HL-60 (cell line): ENCODE measurements at regions not wholly inside any gene's neighbourhood (a gene's known extent, or its start where the extent isn't known, plus 50 kb on each side); places are given as distances from the start of the nearest gene placed in this dataset.

Experiments used
- GABPA ChIP-seq: IDR thresholded peaks from 2 replicates; pipeline ENCODE4 v1.6.1; 2012; ENCODE audit warnings: low read depth
- POLR2AphosphoS5 ChIP-seq: IDR thresholded peaks from 2 replicates; pipeline ENCODE4 v1.6.1; 2012; ENCODE audit warnings: low read depth
- SPI1 ChIP-seq: IDR thresholded peaks from 2 replicates; pipeline ENCODE4 v1.6.1; 2012; ENCODE audit warnings: low read depth, mild to moderate bottlenecking, borderline replicate concordance
- TF ChIP-seq, protein P1 (sequence below): IDR thresholded peaks from one replicate; pipeline ENCODE4 v1.5.1; 2011; ENCODE audit warnings: low read length, control low read depth, inconsistent platforms; ENCODE audit not compliant: insufficient read depth
- TF ChIP-seq, protein P2 (sequence below): IDR thresholded peaks from 2 replicates; pipeline ENCODE4 v1.6.1; 2012; ENCODE audit warnings: low read depth; ENCODE audit not compliant: insufficient replicate concordance

DNA sequence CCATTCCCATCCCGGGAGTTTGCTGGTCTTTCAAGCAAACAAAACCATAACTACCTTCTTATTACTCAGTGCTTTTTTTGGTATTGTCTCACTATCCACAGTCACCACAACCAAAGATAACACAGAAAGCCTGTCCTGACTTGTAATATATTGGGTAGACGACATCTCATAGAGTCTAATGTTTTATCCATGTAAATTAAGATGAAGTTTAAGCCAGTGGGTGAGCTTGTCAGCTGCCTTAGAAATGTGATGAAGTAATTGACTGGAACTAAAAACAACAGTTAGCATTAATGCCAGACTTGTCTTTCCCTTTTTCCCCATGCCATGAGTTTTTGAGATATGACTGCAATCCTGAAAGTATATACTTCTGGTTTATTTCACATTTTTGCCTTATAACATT lies 282.7 kb upstream of the PRDM1 start:
- TF ChIP-seq, protein P1, sequence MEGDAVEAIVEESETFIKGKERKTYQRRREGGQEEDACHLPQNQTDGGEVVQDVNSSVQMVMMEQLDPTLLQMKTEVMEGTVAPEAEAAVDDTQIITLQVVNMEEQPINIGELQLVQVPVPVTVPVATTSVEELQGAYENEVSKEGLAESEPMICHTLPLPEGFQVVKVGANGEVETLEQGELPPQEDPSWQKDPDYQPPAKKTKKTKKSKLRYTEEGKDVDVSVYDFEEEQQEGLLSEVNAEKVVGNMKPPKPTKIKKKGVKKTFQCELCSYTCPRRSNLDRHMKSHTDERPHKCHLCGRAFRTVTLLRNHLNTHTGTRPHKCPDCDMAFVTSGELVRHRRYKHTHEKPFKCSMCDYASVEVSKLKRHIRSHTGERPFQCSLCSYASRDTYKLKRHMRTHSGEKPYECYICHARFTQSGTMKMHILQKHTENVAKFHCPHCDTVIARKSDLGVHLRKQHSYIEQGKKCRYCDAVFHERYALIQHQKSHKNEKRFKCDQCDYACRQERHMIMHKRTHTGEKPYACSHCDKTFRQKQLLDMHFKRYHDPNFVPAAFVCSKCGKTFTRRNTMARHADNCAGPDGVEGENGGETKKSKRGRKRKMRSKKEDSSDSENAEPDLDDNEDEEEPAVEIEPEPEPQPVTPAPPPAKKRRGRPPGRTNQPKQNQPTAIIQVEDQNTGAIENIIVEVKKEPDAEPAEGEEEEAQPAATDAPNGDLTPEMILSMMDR: no peak
- TF ChIP-seq POLR2AphosphoS5 (no peak), SPI1 (no peak), GABPA (no peak)
- TF ChIP-seq, protein P2, sequence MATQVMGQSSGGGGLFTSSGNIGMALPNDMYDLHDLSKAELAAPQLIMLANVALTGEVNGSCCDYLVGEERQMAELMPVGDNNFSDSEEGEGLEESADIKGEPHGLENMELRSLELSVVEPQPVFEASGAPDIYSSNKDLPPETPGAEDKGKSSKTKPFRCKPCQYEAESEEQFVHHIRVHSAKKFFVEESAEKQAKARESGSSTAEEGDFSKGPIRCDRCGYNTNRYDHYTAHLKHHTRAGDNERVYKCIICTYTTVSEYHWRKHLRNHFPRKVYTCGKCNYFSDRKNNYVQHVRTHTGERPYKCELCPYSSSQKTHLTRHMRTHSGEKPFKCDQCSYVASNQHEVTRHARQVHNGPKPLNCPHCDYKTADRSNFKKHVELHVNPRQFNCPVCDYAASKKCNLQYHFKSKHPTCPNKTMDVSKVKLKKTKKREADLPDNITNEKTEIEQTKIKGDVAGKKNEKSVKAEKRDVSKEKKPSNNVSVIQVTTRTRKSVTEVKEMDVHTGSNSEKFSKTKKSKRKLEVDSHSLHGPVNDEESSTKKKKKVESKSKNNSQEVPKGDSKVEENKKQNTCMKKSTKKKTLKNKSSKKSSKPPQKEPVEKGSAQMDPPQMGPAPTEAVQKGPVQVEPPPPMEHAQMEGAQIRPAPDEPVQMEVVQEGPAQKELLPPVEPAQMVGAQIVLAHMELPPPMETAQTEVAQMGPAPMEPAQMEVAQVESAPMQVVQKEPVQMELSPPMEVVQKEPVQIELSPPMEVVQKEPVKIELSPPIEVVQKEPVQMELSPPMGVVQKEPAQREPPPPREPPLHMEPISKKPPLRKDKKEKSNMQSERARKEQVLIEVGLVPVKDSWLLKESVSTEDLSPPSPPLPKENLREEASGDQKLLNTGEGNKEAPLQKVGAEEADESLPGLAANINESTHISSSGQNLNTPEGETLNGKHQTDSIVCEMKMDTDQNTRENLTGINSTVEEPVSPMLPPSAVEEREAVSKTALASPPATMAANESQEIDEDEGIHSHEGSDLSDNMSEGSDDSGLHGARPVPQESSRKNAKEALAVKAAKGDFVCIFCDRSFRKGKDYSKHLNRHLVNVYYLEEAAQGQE: no peak
